Gastroesophageal sphincter (tissue), 3 donors: ENCODE measurements at regions not wholly inside any gene's neighbourhood (a gene's known extent, or its start where the extent isn't known, plus 50 kb on each side); places are given as distances from the start of the nearest gene placed in this dataset.

Source experiments
- EP300 ChIP-seq: sonication (generic); formaldehyde crosslinking; IDR thresholded peaks from one replicate; pipeline ENCODE4 v1.6.1; 2017; ENCODE audit warnings: antibody characterized with exemption, mild to moderate bottlenecking
- TF ChIP-seq, protein P1 (sequence below), 4 experiments: fragments of 200-600 bp in 2 of 4; fragments of 450-650 bp in 2 of 4; sonication (generic) in 1 of 4; IDR thresholded peaks; one replicate each; pipeline ENCODE4 v1.5.1; 2017 to 2019; ENCODE audit warnings: antibody characterized with exemption in 4 of 4, mild to moderate bottlenecking in 2 of 4, moderate library complexity in 2 of 4

DNA sequence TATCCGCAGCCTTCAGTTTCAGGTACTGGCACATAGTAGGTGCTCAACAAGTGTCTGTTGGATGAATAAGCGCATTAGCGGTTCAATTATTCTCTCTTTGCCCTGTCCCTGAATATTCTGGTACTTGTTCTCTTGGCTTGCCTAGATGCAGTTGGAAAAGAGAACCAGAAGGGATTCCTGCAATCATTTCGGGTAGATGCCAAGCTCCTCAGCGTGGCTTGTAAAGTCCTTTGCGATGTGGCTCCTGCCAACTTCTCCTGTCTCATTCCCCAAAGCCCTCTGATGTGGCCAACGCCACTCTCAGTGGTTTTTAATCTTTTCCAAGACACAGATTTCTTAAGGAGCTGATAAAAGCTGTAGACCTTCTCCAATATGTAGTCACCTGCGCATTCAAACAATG, 230.3 kb downstream of the SUDS3 start:
- TF ChIP-seq, protein P1, sequence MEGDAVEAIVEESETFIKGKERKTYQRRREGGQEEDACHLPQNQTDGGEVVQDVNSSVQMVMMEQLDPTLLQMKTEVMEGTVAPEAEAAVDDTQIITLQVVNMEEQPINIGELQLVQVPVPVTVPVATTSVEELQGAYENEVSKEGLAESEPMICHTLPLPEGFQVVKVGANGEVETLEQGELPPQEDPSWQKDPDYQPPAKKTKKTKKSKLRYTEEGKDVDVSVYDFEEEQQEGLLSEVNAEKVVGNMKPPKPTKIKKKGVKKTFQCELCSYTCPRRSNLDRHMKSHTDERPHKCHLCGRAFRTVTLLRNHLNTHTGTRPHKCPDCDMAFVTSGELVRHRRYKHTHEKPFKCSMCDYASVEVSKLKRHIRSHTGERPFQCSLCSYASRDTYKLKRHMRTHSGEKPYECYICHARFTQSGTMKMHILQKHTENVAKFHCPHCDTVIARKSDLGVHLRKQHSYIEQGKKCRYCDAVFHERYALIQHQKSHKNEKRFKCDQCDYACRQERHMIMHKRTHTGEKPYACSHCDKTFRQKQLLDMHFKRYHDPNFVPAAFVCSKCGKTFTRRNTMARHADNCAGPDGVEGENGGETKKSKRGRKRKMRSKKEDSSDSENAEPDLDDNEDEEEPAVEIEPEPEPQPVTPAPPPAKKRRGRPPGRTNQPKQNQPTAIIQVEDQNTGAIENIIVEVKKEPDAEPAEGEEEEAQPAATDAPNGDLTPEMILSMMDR (IDR thresholded peaks at IDR 0.05), result no peak
- TF ChIP-seq EP300, result no peak
